Chondrocyte (in vitro differentiated cells): ENCODE measurements at regions not wholly inside any gene's neighbourhood (a gene's known extent, or its start where the extent isn't known, plus 50 kb on each side); places are given as distances from the start of the nearest gene placed in this dataset.

ENCODE experiments used
- DNase-seq: peaks from one replicate; pipeline ENCODE4 v3.0.0; 2021; ENCODE audit warnings: mixed read lengths, low spot score
- H3K27ac Mint-ChIP-seq: one replicate; pipeline ENCODE4 v1.8.0; 2021; ENCODE audit warnings: mild to moderate bottlenecking, moderate library complexity, mixed read lengths; ENCODE audit not compliant: unreplicated experiment
- H3K27me3 Mint-ChIP-seq: 2 replicates; pipeline ENCODE4 v1.8.0; 2021; ENCODE audit warnings: low read depth, mixed read lengths
- H3K36me3 Mint-ChIP-seq: 2 replicates; pipeline ENCODE4 v1.8.0; 2021; ENCODE audit warnings: low read depth, mixed read lengths
- H3K4me1 Mint-ChIP-seq: 2 replicates; pipeline ENCODE4 v1.8.0; 2021; ENCODE audit warnings: low read depth, mild to moderate bottlenecking, mixed read lengths
- H3K4me3 Mint-ChIP-seq: one replicate; pipeline ENCODE4 v1.8.0; 2021; ENCODE audit warnings: mild to moderate bottlenecking, moderate library complexity, mixed read lengths; ENCODE audit not compliant: unreplicated experiment
- H3K9me3 Mint-ChIP-seq: 2 replicates; pipeline ENCODE4 v1.8.0; 2021; ENCODE audit warnings: low read depth, mixed read lengths
- CTCF ChIP-seq: fragments of 200-600 bp; sonication (generic); IDR thresholded peaks from 2 replicates; pipeline ENCODE4 v1.5.0; 2021; ENCODE audit warnings: antibody characterized with exemption, mild to moderate bottlenecking, moderate library complexity

GRCh38 chr1:244239261-244239770 is 188.2 kb downstream of the ZBTB18 start:
- Mint-ChIP-seq H3K27me3 (no peaks in the 10 kb centered on the region), H3K36me3 (no peaks in the 10 kb centered on the region), H3K27ac (no peak overlapping the region), H3K4me1 (peaks cover 16% of the 10 kb centered on the region), H3K9me3 (peaks cover 4% of the 10 kb centered on the region), H3K4me3 (no peak overlapping the region)
- no peak for TF ChIP-seq CTCF
- DNase-seq, result no peak

DNA sequence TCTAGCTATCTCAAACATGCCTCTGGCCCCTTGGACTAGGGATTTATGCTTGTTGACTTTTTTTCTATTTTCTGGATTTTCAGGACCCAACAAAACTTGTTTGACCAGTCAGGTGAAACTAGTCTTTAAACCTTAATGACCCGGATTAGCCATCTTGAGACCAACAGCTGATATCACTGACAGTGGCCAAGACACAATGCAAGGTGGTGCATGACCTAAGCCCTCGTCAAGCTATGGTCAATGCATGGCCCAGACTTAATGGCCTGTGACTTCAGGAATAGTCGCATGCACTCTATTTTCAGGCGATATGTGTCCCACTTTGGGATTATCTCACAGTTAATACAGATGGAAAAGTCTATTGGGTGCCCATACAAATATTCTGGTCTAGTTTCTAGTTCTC is 190.4 kb downstream of the ZBTB18 start:
- no peak for DNase-seq
- H3K27ac Mint-ChIP-seq, result no peak overlapping the region

GRCh38 chr1:244242446-244242845 is 191.4 kb downstream of the ZBTB18 start:
- TF ChIP-seq CTCF, result no peak
- DNase-seq, result no peak
- peaks cover 3% of the 10 kb centered on the region for H3K4me1 Mint-ChIP-seq
- H3K27me3 Mint-ChIP-seq, result no peaks in the 10 kb centered on the region
- H3K27ac Mint-ChIP-seq, result no peak overlapping the region
- no peaks in the 10 kb centered on the region for H3K9me3 Mint-ChIP-seq
- H3K36me3 Mint-ChIP-seq, result no peaks in the 10 kb centered on the region
- H3K4me3 Mint-ChIP-seq, result no peak overlapping the region

More for the DNA sequence above, 190.4 kb downstream of the ZBTB18 start:
- Mint-ChIP-seq H3K4me3 (no peak overlapping the region), H3K9me3 (peaks cover 3% of the 10 kb centered on the region), H3K27me3 (no peaks in the 10 kb centered on the region), H3K36me3 (no peaks in the 10 kb centered on the region), H3K4me1 (peaks cover 7% of the 10 kb centered on the region)
- TF ChIP-seq CTCF, result no peak

GRCh38 chr1:244246334-244246733 is 195.3 kb downstream of the ZBTB18 start:
- no peak for TF ChIP-seq CTCF
- no peaks in the 10 kb centered on the region for H3K36me3 Mint-ChIP-seq
- no peaks in the 10 kb centered on the region for H3K27me3 Mint-ChIP-seq
- H3K9me3 Mint-ChIP-seq, result no peaks in the 10 kb centered on the region
- no peak overlapping the region for H3K27ac Mint-ChIP-seq
- DNase-seq, result no peak
- H3K4me3 Mint-ChIP-seq, result no peak overlapping the region
- no peaks in the 10 kb centered on the region for H3K4me1 Mint-ChIP-seq

- TF ChIP-seq CTCF, result no peak
Measured at GRCh38 chr1:244248426-244248825, 197.3 kb downstream of the ZBTB18 start.

More at GRCh38 chr1:244248426-244248825, 197.3 kb downstream of the ZBTB18 start:
- no peaks in the 10 kb centered on the region for H3K4me1 Mint-ChIP-seq
- no peak overlapping the region for H3K27ac Mint-ChIP-seq
- no peaks in the 10 kb centered on the region for H3K27me3 Mint-ChIP-seq
- no peaks in the 10 kb centered on the region for H3K9me3 Mint-ChIP-seq
- no peak overlapping the region for H3K4me3 Mint-ChIP-seq
- no peaks in the 10 kb centered on the region for H3K36me3 Mint-ChIP-seq
- DNase-seq, result no peak
